ENCODE measurements at regions not wholly inside any gene's neighbourhood (a gene's known extent, or its start where the extent isn't known, plus 50 kb on each side); places are given as distances from the start of the nearest gene placed in this dataset.

DNA sequence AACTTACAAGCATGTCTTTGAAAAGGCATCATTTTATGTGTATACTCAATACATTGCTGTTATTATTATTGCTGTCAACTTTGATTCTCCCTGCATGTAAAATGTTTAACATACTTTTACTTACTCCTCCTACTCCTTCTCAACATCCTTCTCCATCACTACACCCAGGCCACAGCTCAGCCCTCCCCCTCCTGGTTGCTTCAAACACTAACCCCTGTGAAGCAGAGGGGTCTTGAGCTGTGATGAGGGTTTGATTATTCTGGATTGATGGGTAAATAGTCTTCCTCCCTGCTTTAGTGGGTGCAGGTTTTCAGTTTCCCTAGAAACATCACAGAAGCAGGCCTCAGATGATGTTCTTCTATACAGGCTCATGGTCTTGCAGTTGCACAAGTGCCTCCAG, 221.0 kb downstream of the OSR1 start:
- H3K4me1 Mint-ChIP-seq = no peaks in the 10 kb centered on the region
- DNase-seq = no peak
- H3K27ac Mint-ChIP-seq = no peak overlapping the region
- ATAC-seq = no peak
- H3K9me3 ChIP-seq (ENCODE audit: control insufficient read depth, low read length, poor library complexity, severe bottlenecking) = no peaks in the 10 kb centered on the region
- no peak overlapping the region for H3K4me3 Mint-ChIP-seq
- H3K27me3 Mint-ChIP-seq = peaks cover 5% of the 10 kb centered on the region
- H3K36me3 Mint-ChIP-seq (ENCODE audit: low read depth) = peaks cover 2% of the 10 kb centered on the region

- DNase-seq (no peak), ATAC-seq (no peak)
- Mint-ChIP-seq H3K27ac (no peak overlapping the region), H3K4me1 (no peaks in the 10 kb centered on the region), H3K4me3 (no peak overlapping the region), H3K27me3 (no peaks in the 10 kb centered on the region), H3K36me3 (ENCODE audit: low read depth) (peaks cover 2% of the 10 kb centered on the region)
- H3K9me3 ChIP-seq (ENCODE audit: control insufficient read depth, low read length, poor library complexity, severe bottlenecking) = no peaks in the 10 kb centered on the region
These were observed 225.5 kb downstream of the OSR1 start for GRCh38 chr2:19132967-19133366.

- Mint-ChIP-seq H3K4me3 (no peak overlapping the region), H3K27me3 (no peaks in the 10 kb centered on the region), H3K4me1 (no peaks in the 10 kb centered on the region), H3K36me3 (ENCODE audit: low read depth) (peaks cover 2% of the 10 kb centered on the region), H3K27ac (no peak overlapping the region)
- DNase-seq (no peak), ATAC-seq (no peak)
- H3K9me3 ChIP-seq (ENCODE audit: control insufficient read depth, low read length, poor library complexity, severe bottlenecking) = no peaks in the 10 kb centered on the region
These were observed 226.6 kb downstream of the OSR1 start for GRCh38 chr2:19131871-19132270.

- Mint-ChIP-seq H3K36me3 (ENCODE audit: low read depth) (no peaks in the 10 kb centered on the region), H3K27ac (no peak overlapping the region), H3K4me1 (no peaks in the 10 kb centered on the region), H3K27me3 (no peaks in the 10 kb centered on the region), H3K4me3 (no peak overlapping the region)
- DNase-seq (no peak), ATAC-seq (no peak)
- H3K9me3 ChIP-seq (ENCODE audit: control insufficient read depth, low read length, poor library complexity, severe bottlenecking) = no peaks in the 10 kb centered on the region
These were observed 230.3 kb downstream of the OSR1 start for GRCh38 chr2:19128148-19128547.

- Mint-ChIP-seq H3K4me1 (no peaks in the 10 kb centered on the region), H3K4me3 (no peak overlapping the region), H3K36me3 (ENCODE audit: low read depth) (no peaks in the 10 kb centered on the region), H3K27me3 (no peaks in the 10 kb centered on the region), H3K27ac (no peak overlapping the region)
- ATAC-seq = no peak
- H3K9me3 ChIP-seq (ENCODE audit: control insufficient read depth, low read length, poor library complexity, severe bottlenecking) = no peaks in the 10 kb centered on the region
- DNase-seq = no peak
These were observed 230.8 kb downstream of the OSR1 start for GRCh38 chr2:19127616-19128015.

DNA sequence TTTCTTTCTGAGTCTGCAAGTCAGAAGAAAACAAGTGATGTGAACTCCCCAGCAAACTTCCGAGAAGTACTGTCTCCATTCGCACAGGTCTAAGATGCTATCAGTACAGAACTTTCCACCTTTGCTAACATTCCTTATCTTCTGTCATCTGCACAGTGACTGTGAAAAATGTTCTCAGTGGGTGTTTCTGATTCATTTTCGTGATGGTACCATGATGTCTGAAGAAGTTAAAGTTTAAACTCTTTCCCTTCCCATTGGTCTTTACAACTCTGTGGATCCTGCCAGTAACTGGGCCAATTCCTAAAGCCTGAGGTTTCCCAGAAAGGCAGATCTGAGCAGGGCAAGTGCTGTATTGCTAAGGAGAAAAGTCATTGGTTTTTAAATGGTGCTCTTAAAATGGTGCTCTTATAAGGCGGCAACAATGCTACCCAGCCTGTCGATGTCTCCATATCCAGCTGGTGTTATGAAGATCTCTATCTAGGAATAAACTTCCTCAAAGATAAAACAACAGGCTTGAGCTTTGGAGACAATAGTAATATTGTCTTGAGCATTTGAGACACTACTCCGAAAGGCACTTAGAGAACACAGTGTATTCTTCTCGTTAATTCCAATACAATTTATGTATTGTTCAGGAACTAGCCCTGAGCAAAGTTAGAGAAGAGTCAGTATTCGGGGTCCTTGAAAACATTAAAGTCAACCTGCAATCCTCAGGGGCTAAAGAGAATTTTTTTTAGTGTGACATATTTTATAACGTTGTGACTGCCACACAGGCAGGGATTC, 232.3 kb downstream of the OSR1 start:
- no peak for ATAC-seq
- H3K27me3 Mint-ChIP-seq = no peaks in the 10 kb centered on the region
- no peaks in the 10 kb centered on the region for H3K4me1 Mint-ChIP-seq

GRCh38 chr2:19124135-19124534, 234.3 kb downstream of the OSR1 start:
- H3K4me1 Mint-ChIP-seq = no peaks in the 10 kb centered on the region
- H3K27ac Mint-ChIP-seq = no peak overlapping the region
- no peak overlapping the region for H3K4me3 Mint-ChIP-seq
- H3K36me3 Mint-ChIP-seq (ENCODE audit: low read depth) = no peaks in the 10 kb centered on the region
- no peak for ATAC-seq
- no peaks in the 10 kb centered on the region for H3K9me3 ChIP-seq (ENCODE audit: control insufficient read depth, low read length, poor library complexity, severe bottlenecking)
- H3K27me3 Mint-ChIP-seq = no peaks in the 10 kb centered on the region
- no peak for DNase-seq

More for the DNA sequence above, 232.3 kb downstream of the OSR1 start:
- no peaks in the 10 kb centered on the region for H3K36me3 Mint-ChIP-seq (ENCODE audit: low read depth)
- no peaks in the 10 kb centered on the region for H3K9me3 ChIP-seq (ENCODE audit: control insufficient read depth, low read length, poor library complexity, severe bottlenecking)
- no peak overlapping the region for H3K4me3 Mint-ChIP-seq
- no peak for DNase-seq
- no peak overlapping the region for H3K27ac Mint-ChIP-seq

DNA sequence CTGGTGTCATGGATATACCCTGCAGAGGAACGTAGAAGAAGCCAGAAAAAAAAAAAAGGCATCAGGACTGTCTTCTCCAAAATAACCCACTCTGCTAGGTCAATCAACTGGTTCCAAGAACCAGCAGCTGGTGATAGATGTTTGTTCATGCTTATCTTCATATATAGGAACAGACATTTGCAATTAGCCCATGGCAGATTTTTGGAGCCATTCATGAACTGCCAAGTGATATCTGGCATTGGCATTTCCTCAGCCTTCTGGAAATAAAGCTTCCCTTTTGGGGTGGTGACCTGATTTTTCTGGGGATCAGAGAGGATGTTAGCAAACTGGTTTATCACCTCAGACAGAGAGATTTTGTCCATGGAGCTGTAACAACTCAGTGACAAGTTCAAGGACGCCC, 234.9 kb downstream of the OSR1 start:
- H3K4me1 Mint-ChIP-seq = no peaks in the 10 kb centered on the region
- no peak overlapping the region for H3K27ac Mint-ChIP-seq
- DNase-seq = no peak
- no peaks in the 10 kb centered on the region for H3K27me3 Mint-ChIP-seq
- no peaks in the 10 kb centered on the region for H3K36me3 Mint-ChIP-seq (ENCODE audit: low read depth)
- H3K9me3 ChIP-seq (ENCODE audit: control insufficient read depth, low read length, poor library complexity, severe bottlenecking) = no peaks in the 10 kb centered on the region
- no peak overlapping the region for H3K4me3 Mint-ChIP-seq
- no peak for ATAC-seq

DNA sequence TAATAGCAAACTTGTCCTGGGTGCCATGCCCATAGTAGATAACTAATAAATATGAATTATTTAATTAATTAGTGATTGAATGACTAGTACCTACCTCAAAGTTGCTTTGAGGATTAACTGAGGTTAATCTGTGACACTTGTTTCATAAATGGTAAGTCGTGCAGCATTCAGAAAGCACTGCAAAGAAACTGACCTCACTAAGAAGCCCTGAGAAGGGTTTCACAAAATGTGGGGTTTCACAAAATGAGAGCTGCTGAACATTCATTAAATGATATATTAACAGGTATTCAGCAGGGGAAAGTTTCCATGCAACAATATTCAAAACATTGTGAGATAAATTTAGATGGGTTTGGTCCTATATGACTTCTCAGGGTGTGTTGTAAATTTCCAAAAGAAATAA, 236.2 kb downstream of the OSR1 start:
- H3K36me3 Mint-ChIP-seq (ENCODE audit: low read depth) = no peaks in the 10 kb centered on the region
- H3K27me3 Mint-ChIP-seq = no peaks in the 10 kb centered on the region
- ATAC-seq (no peak), DNase-seq (no peak)
- H3K4me1 Mint-ChIP-seq = no peaks in the 10 kb centered on the region
- H3K9me3 ChIP-seq (ENCODE audit: control insufficient read depth, low read length, poor library complexity, severe bottlenecking) = no peaks in the 10 kb centered on the region
- no peak overlapping the region for H3K27ac Mint-ChIP-seq
- H3K4me3 Mint-ChIP-seq = no peak overlapping the region

GRCh38 chr2:19120941-19121750, 237.3 kb downstream of the OSR1 start:
- H3K4me1 Mint-ChIP-seq = no peaks in the 10 kb centered on the region
- no peak overlapping the region for H3K4me3 Mint-ChIP-seq
- H3K27ac Mint-ChIP-seq = no peak overlapping the region
- ATAC-seq (no peak), DNase-seq (no peak)
- H3K36me3 Mint-ChIP-seq (ENCODE audit: low read depth) = no peaks in the 10 kb centered on the region
- no peaks in the 10 kb centered on the region for H3K27me3 Mint-ChIP-seq
- H3K9me3 ChIP-seq (ENCODE audit: control insufficient read depth, low read length, poor library complexity, severe bottlenecking) = no peaks in the 10 kb centered on the region

DNA sequence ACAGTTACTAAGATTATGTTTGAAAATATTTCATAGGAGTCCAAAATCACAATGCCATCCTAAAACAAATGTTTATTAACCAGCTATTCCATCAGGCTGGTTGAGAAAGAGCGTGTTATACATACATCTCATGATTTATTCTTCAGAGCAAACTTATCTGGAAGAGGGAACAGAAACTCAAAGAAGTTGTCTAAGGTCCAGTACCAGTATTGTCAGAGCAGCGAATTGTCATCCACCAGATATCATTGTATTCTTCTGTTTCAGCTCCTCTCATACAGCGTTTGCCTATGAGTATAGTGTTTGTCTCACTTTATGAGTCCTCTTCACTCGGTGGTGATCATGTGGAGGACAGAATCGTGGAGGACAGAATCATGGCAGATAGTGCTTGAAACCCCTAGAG, 238.2 kb downstream of the OSR1 start:
- no peak for ATAC-seq
- H3K9me3 ChIP-seq (ENCODE audit: control insufficient read depth, low read length, poor library complexity, severe bottlenecking) = no peaks in the 10 kb centered on the region
- DNase-seq = no peak
- Mint-ChIP-seq H3K36me3 (ENCODE audit: low read depth) (no peaks in the 10 kb centered on the region), H3K4me3 (no peak overlapping the region), H3K4me1 (no peaks in the 10 kb centered on the region), H3K27ac (no peak overlapping the region), H3K27me3 (no peaks in the 10 kb centered on the region)

- Mint-ChIP-seq H3K4me3 (no peak overlapping the region), H3K27me3 (no peaks in the 10 kb centered on the region), H3K27ac (no peak overlapping the region), H3K36me3 (ENCODE audit: low read depth) (no peaks in the 10 kb centered on the region), H3K4me1 (no peaks in the 10 kb centered on the region)
- no peaks in the 10 kb centered on the region for H3K9me3 ChIP-seq (ENCODE audit: control insufficient read depth, low read length, poor library complexity, severe bottlenecking)
- no peak for DNase-seq
- no peak for ATAC-seq
These were observed 239.0 kb downstream of the OSR1 start for GRCh38 chr2:19119326-19120001.

GRCh38 chr2:19116918-19117317, 241.5 kb downstream of the OSR1 start:
- Mint-ChIP-seq H3K4me3 (no peak overlapping the region), H3K36me3 (ENCODE audit: low read depth) (no peaks in the 10 kb centered on the region), H3K27ac (no peak overlapping the region), H3K27me3 (no peaks in the 10 kb centered on the region), H3K4me1 (no peaks in the 10 kb centered on the region)
- ATAC-seq = no peak
- no peak for DNase-seq
- H3K9me3 ChIP-seq (ENCODE audit: control insufficient read depth, low read length, poor library complexity, severe bottlenecking) = no peaks in the 10 kb centered on the region
